Testis (tissue), 2 donors: ENCODE measurements at regions not wholly inside any gene's neighbourhood (a gene's known extent, or its start where the extent isn't known, plus 50 kb on each side); places are given as distances from the start of the nearest gene placed in this dataset.

ENCODE experiments used
- POLR2A ChIP-seq: fragments of 450-650 bp; IDR thresholded peaks from one replicate; pipeline ENCODE4 v1.6.1; 2017; ENCODE audit warnings: antibody characterized with exemption, mild to moderate bottlenecking, moderate library complexity
- TF ChIP-seq, protein P1 (sequence below), 3 experiments: fragments of 450-650 bp in 2 of 3; fragments of 200-600 bp in 1 of 3; sonication (generic) in 1 of 3; IDR thresholded peaks; one replicate each; pipeline ENCODE4 v1.5.1; 2016 to 2019; ENCODE audit warnings: antibody characterized with exemption in 3 of 3, mild to moderate bottlenecking in 2 of 3, moderate library complexity in 1 of 3

- TF ChIP-seq, protein P1, sequence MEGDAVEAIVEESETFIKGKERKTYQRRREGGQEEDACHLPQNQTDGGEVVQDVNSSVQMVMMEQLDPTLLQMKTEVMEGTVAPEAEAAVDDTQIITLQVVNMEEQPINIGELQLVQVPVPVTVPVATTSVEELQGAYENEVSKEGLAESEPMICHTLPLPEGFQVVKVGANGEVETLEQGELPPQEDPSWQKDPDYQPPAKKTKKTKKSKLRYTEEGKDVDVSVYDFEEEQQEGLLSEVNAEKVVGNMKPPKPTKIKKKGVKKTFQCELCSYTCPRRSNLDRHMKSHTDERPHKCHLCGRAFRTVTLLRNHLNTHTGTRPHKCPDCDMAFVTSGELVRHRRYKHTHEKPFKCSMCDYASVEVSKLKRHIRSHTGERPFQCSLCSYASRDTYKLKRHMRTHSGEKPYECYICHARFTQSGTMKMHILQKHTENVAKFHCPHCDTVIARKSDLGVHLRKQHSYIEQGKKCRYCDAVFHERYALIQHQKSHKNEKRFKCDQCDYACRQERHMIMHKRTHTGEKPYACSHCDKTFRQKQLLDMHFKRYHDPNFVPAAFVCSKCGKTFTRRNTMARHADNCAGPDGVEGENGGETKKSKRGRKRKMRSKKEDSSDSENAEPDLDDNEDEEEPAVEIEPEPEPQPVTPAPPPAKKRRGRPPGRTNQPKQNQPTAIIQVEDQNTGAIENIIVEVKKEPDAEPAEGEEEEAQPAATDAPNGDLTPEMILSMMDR (IDR thresholded peaks at IDR 0.05) = no peak
- no peak for TF ChIP-seq POLR2A
These were observed 701.3 kb downstream of the RERGL start for GRCh38 chr12:17388679-17389078.
